ENCODE measurements at regions not wholly inside any gene's neighbourhood (a gene's known extent, or its start where the extent isn't known, plus 50 kb on each side); places are given as distances from the start of the nearest gene placed in this dataset.

GRCh38 chr15:95106801-95107200 lies 875.4 kb downstream of the MCTP2 start:
- H3K4me2 ChIP-seq (ENCODE audit: low read depth, low read length) = no peak overlapping the region
- no peaks in the 10 kb centered on the region for H3F3A ChIP-seq (ENCODE audit: insufficient read depth, low read length)
- no peaks in the 10 kb centered on the region for H3K4me1 ChIP-seq (ENCODE audit: low read length)
- no peaks in the 10 kb centered on the region for H3K9me2 ChIP-seq (replicated peaks; ENCODE audit: insufficient read depth, low read length)
- H3K4me3 ChIP-seq (ENCODE audit: low read length) = no peak overlapping the region
- TF ChIP-seq EZH2phosphoT487 (IDR thresholded peaks at IDR 0.05; ENCODE audit: low read length) = no peak
- TF ChIP-seq EZH2 (optimal IDR thresholded peaks at IDR 0.05; ENCODE audit: low read depth, low read length) = no peak
- no peak for TF ChIP-seq CTCF (IDR thresholded peaks at IDR 0.05; ENCODE audit: low read length)
- no peaks in the 10 kb centered on the region for H3K27me3 ChIP-seq (replicated peaks; ENCODE audit: insufficient read depth, low read length)
- H4K20me1 ChIP-seq (ENCODE audit: insufficient read depth, low read length) = no peaks in the 10 kb centered on the region
- H2AFZ ChIP-seq (ENCODE audit: low read length) = no peak overlapping the region
- no peak overlapping the region for H3K9ac ChIP-seq (ENCODE audit: low read length)
- H3K27ac ChIP-seq (ENCODE audit: low read length) = no peak overlapping the region
- H3K79me2 ChIP-seq (ENCODE audit: low read length) = no peaks in the 10 kb centered on the region
- H3K9me3 ChIP-seq (replicated peaks; ENCODE audit: insufficient read depth, low read length) = no peaks in the 10 kb centered on the region
- DNase-seq = no peak
- H3K36me3 ChIP-seq (replicated peaks; ENCODE audit: insufficient read depth, low read length) = no peaks in the 10 kb centered on the region

- H3K4me2 ChIP-seq (ENCODE audit: low read depth, low read length) = no peak overlapping the region
- no peak overlapping the region for H3K27ac ChIP-seq (ENCODE audit: low read length)
- no peak overlapping the region for H3K9ac ChIP-seq (ENCODE audit: low read length)
- no peak for DNase-seq
- no peaks in the 10 kb centered on the region for H3K27me3 ChIP-seq (replicated peaks; ENCODE audit: insufficient read depth, low read length)
- H3K79me2 ChIP-seq (ENCODE audit: low read length) = no peaks in the 10 kb centered on the region
- no peaks in the 10 kb centered on the region for H3K9me2 ChIP-seq (replicated peaks; ENCODE audit: insufficient read depth, low read length)
- no peaks in the 10 kb centered on the region for H3K9me3 ChIP-seq (replicated peaks; ENCODE audit: insufficient read depth, low read length)
- no peak overlapping the region for H2AFZ ChIP-seq (ENCODE audit: low read length)
- TF ChIP-seq EZH2phosphoT487 (IDR thresholded peaks at IDR 0.05; ENCODE audit: low read length) = no peak
- no peak for TF ChIP-seq CTCF (IDR thresholded peaks at IDR 0.05; ENCODE audit: low read length)
- no peak for TF ChIP-seq EZH2 (optimal IDR thresholded peaks at IDR 0.05; ENCODE audit: low read depth, low read length)
- no peak overlapping the region for H3K4me3 ChIP-seq (ENCODE audit: low read length)
- no peaks in the 10 kb centered on the region for H3K36me3 ChIP-seq (replicated peaks; ENCODE audit: insufficient read depth, low read length)
- no peaks in the 10 kb centered on the region for H3K4me1 ChIP-seq (ENCODE audit: low read length)
- H4K20me1 ChIP-seq (ENCODE audit: insufficient read depth, low read length) = no peaks in the 10 kb centered on the region
- no peaks in the 10 kb centered on the region for H3F3A ChIP-seq (ENCODE audit: insufficient read depth, low read length)
These were observed 877.3 kb downstream of the MCTP2 start for GRCh38 chr15:95108673-95109072.

- Histone ChIP-seq H3K27ac (ENCODE audit: low read length) (no peak overlapping the region), H3K36me3 (replicated peaks; ENCODE audit: insufficient read depth, low read length) (no peaks in the 10 kb centered on the region), H2AFZ (ENCODE audit: low read length) (no peak overlapping the region), H3K79me2 (ENCODE audit: low read length) (no peaks in the 10 kb centered on the region), H3K27me3 (replicated peaks; ENCODE audit: insufficient read depth, low read length) (no peaks in the 10 kb centered on the region), H3F3A (ENCODE audit: insufficient read depth, low read length) (no peaks in the 10 kb centered on the region), H3K4me2 (ENCODE audit: low read depth, low read length) (no peak overlapping the region), H4K20me1 (ENCODE audit: insufficient read depth, low read length) (no peaks in the 10 kb centered on the region), H3K4me3 (ENCODE audit: low read length) (no peak overlapping the region), H3K9me3 (replicated peaks; ENCODE audit: insufficient read depth, low read length) (no peaks in the 10 kb centered on the region), H3K9me2 (replicated peaks; ENCODE audit: insufficient read depth, low read length) (no peaks in the 10 kb centered on the region), H3K9ac (ENCODE audit: low read length) (no peak overlapping the region), H3K4me1 (ENCODE audit: low read length) (no peaks in the 10 kb centered on the region)
- DNase-seq = no peak
- no peak for TF ChIP-seq CTCF (IDR thresholded peaks at IDR 0.05; ENCODE audit: low read length)
- no peak for TF ChIP-seq EZH2phosphoT487 (IDR thresholded peaks at IDR 0.05; ENCODE audit: low read length)
- no peak for TF ChIP-seq EZH2 (optimal IDR thresholded peaks at IDR 0.05; ENCODE audit: low read depth, low read length)
These were observed 880.6 kb downstream of the MCTP2 start for GRCh38 chr15:95111969-95112368.

All from MM.1S (cell line).